Neural progenitor cell (in vitro differentiated cells): ENCODE measurements at regions not wholly inside any gene's neighbourhood (a gene's known extent, or its start where the extent isn't known, plus 50 kb on each side); places are given as distances from the start of the nearest gene placed in this dataset.

ENCODE experiments used
- EZH2phosphoT487 ChIP-seq: fragments of 200-600 bp; sonication (generic); IDR thresholded peaks from 2 replicates; pipeline ENCODE4 v1.6.1; 2017; ENCODE audit warnings: antibody characterized with exemption
- TF ChIP-seq, protein P1 (sequence below): fragments of 200-600 bp; sonication (generic); IDR thresholded peaks from 2 replicates; pipeline ENCODE4 v1.5.1; 2017; ENCODE audit warnings: antibody characterized with exemption, mild to moderate bottlenecking

DNA sequence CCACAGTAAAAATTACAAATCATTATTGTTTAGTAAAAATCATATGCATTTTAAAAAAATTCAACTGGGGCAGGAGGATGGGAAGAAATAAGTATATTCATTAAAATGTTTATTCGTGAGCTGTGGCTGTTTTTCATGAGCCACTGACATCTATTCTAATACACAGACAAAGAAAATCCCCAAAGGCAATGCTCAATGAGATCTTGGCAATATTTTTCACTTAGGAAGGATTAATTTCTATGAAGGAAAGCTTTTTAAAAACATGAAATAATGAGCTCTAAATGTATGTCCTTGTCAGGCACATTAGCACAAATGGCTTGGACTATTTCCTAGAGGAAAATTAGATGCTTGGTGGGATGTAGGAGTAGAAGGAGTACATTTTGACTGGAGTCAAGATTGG is 262.0 kb upstream of the MMADHC start:
- TF ChIP-seq, protein P1, sequence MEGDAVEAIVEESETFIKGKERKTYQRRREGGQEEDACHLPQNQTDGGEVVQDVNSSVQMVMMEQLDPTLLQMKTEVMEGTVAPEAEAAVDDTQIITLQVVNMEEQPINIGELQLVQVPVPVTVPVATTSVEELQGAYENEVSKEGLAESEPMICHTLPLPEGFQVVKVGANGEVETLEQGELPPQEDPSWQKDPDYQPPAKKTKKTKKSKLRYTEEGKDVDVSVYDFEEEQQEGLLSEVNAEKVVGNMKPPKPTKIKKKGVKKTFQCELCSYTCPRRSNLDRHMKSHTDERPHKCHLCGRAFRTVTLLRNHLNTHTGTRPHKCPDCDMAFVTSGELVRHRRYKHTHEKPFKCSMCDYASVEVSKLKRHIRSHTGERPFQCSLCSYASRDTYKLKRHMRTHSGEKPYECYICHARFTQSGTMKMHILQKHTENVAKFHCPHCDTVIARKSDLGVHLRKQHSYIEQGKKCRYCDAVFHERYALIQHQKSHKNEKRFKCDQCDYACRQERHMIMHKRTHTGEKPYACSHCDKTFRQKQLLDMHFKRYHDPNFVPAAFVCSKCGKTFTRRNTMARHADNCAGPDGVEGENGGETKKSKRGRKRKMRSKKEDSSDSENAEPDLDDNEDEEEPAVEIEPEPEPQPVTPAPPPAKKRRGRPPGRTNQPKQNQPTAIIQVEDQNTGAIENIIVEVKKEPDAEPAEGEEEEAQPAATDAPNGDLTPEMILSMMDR, result no peak
- TF ChIP-seq EZH2phosphoT487, result no peak
